A549 (cell line): ENCODE measurements at regions not wholly inside any gene's neighbourhood (a gene's known extent, or its start where the extent isn't known, plus 50 kb on each side); places are given as distances from the start of the nearest gene placed in this dataset.

ENCODE experiments used
- JUN ChIP-seq, 2 experiments: fragments of >200 bp; sonication (Bioruptor Twin); formaldehyde crosslinking; IDR thresholded peaks; 2 replicates in 1 of 2; 3 replicates in 1 of 2; pipeline ENCODE4 v1.6.1; 2016 to 2017
- MAX ChIP-seq: IDR thresholded peaks from 2 replicates; pipeline ENCODE4 v1.6.1; 2012
- NPAS2 ChIP-seq: fragments of 250-450 bp; sonication (Bioruptor Pico); IDR thresholded peaks from 2 replicates; pipeline ENCODE4 v1.8.0; 2022; ENCODE audit warnings: mild to moderate bottlenecking, moderate library complexity, borderline replicate concordance
- POLR2A ChIP-seq: IDR thresholded peaks from 2 replicates; pipeline ENCODE4 v1.6.1; 2012; ENCODE audit warnings: mild to moderate bottlenecking, low read length

GRCh38 chrX:39029221-39029620, 228.0 kb downstream of the MID1IP1 start:
- TF ChIP-seq POLR2A (no peak), JUN (IDR thresholded peaks at IDR 0.05) (no peak), MAX (no peak), NPAS2 (CRISPR knock-in tag) (no peak)
